ENCODE measurements at regions not wholly inside any gene's neighbourhood (a gene's known extent, or its start where the extent isn't known, plus 50 kb on each side); places are given as distances from the start of the nearest gene placed in this dataset.

- TF ChIP-seq CTCF (IDR thresholded peaks at IDR 0.05) (no peak), POLR2AphosphoS5 (IDR thresholded peaks at IDR 0.05; ENCODE audit: low read depth, low read length) (no peak), REST (IDR thresholded peaks at IDR 0.05; ENCODE audit: insufficient read depth in 1 of 2, low read depth in 2 of 2, low read length in 1 of 2) (no peak), SIN3A (IDR thresholded peaks at IDR 0.05; ENCODE audit: borderline replicate concordance, insufficient read depth, low read depth, low read length) (no peak), TCF7L2 (IDR thresholded peaks at IDR 0.05; ENCODE audit: low read depth, low read length) (no peak)
Measured at GRCh38 chr12:20128928-20129327, 239.4 kb upstream of the PDE3A start.
